OCI-LY1 (cell line): ENCODE measurements at regions not wholly inside any gene's neighbourhood (a gene's known extent, or its start where the extent isn't known, plus 50 kb on each side); places are given as distances from the start of the nearest gene placed in this dataset.

ENCODE experiments used
- EZH2 ChIP-seq: fragments of 200-600 bp; sonication (generic), shearing (Covaris generic); IDR thresholded peaks from 2 replicates; pipeline ENCODE4 v1.8.0; 2017; ENCODE audit warnings: borderline replicate concordance, mixed run types, mild to moderate bottlenecking, antibody characterized with exemption, low read length, moderate library complexity, mixed read lengths
- TF ChIP-seq, protein P1 (sequence below): fragments of 200-600 bp; sonication (generic), shearing (Covaris generic); IDR thresholded peaks from 2 replicates; pipeline ENCODE4 v1.5.1; 2017; ENCODE audit warnings: mild to moderate bottlenecking, antibody characterized with exemption, low read length, moderate library complexity, mixed read lengths

- TF ChIP-seq, protein P1, sequence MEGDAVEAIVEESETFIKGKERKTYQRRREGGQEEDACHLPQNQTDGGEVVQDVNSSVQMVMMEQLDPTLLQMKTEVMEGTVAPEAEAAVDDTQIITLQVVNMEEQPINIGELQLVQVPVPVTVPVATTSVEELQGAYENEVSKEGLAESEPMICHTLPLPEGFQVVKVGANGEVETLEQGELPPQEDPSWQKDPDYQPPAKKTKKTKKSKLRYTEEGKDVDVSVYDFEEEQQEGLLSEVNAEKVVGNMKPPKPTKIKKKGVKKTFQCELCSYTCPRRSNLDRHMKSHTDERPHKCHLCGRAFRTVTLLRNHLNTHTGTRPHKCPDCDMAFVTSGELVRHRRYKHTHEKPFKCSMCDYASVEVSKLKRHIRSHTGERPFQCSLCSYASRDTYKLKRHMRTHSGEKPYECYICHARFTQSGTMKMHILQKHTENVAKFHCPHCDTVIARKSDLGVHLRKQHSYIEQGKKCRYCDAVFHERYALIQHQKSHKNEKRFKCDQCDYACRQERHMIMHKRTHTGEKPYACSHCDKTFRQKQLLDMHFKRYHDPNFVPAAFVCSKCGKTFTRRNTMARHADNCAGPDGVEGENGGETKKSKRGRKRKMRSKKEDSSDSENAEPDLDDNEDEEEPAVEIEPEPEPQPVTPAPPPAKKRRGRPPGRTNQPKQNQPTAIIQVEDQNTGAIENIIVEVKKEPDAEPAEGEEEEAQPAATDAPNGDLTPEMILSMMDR, result no peak
- no peak for TF ChIP-seq EZH2
Observed at GRCh38 chr2:237214030-237214675, 128.5 kb downstream of the COPS8 start.
